HEK293 (cell line): ENCODE measurements at regions not wholly inside any gene's neighbourhood (a gene's known extent, or its start where the extent isn't known, plus 50 kb on each side); places are given as distances from the start of the nearest gene placed in this dataset.

Source experiments
- ATF2 ChIP-seq: fragments of 450-650 bp; formaldehyde crosslinking; IDR thresholded peaks from 2 replicates; pipeline ENCODE4 v1.5.1; 2016; ENCODE audit warnings: missing biosample characterization, missing genetic modification characterization, low read depth
- CTCF ChIP-seq: fragments of 450-650 bp; formaldehyde crosslinking; IDR thresholded peaks from 2 replicates; pipeline ENCODE4 v1.5.1; 2016; ENCODE audit warnings: missing biosample characterization, missing genetic modification characterization
- GLIS2 ChIP-seq: fragments of 450-650 bp; formaldehyde crosslinking; IDR thresholded peaks from 2 replicates; pipeline ENCODE4 v1.5.1; 2016; ENCODE audit warnings: missing biosample characterization, missing genetic modification characterization
- MYNN ChIP-seq: fragments of 450-650 bp; formaldehyde crosslinking; IDR thresholded peaks from 2 replicates; pipeline ENCODE4 v1.5.1; 2016; ENCODE audit warnings: missing biosample characterization, missing genetic modification characterization, borderline replicate concordance
- REST ChIP-seq: fragments of 450-650 bp; formaldehyde crosslinking; IDR thresholded peaks from 2 replicates; pipeline ENCODE4 v1.5.1; 2016; ENCODE audit warnings: missing biosample characterization, missing genetic modification characterization
- ZNF114 ChIP-seq: fragments of 450-650 bp; formaldehyde crosslinking; IDR thresholded peaks from 2 replicates; pipeline ENCODE4 v1.5.0; 2017; ENCODE audit warnings: missing biosample characterization, missing genetic modification characterization
- ZNF24 ChIP-seq: fragments of 450-650 bp; formaldehyde crosslinking; IDR thresholded peaks from 2 replicates; pipeline ENCODE4 v1.5.1; 2016; ENCODE audit warnings: missing biosample characterization, missing genetic modification characterization
- ZNF558 ChIP-seq: fragments of 450-650 bp; formaldehyde crosslinking; IDR thresholded peaks from 2 replicates; pipeline ENCODE4 v1.5.1; 2016; ENCODE audit warnings: missing biosample characterization, missing genetic modification characterization
- ZNF843 ChIP-seq: fragments of 450-650 bp; formaldehyde crosslinking; IDR thresholded peaks from 2 replicates; pipeline ENCODE4 v1.5.1; 2016; ENCODE audit warnings: missing biosample characterization, missing genetic modification characterization

GRCh38 chr2:215631696-215632095 lies 195.8 kb upstream of the FN1 start:
- TF ChIP-seq ZNF24 (tag by site-specific recombination): no peak
- no peak for TF ChIP-seq REST
- TF ChIP-seq ZNF114 (tag by site-specific recombination): no peak
- TF ChIP-seq ZNF558 (tag by site-specific recombination): no peak
- no peak for TF ChIP-seq GLIS2 (tag by site-specific recombination)
- no peak for TF ChIP-seq ATF2
- no peak for TF ChIP-seq CTCF (tag by site-specific recombination)
- no peak for TF ChIP-seq ZNF843 (tag by site-specific recombination)
- no peak for TF ChIP-seq MYNN (tag by site-specific recombination)
